Liver (tissue), 3 donors: ENCODE measurements at regions not wholly inside any gene's neighbourhood (a gene's known extent, or its start where the extent isn't known, plus 50 kb on each side); places are given as distances from the start of the nearest gene placed in this dataset.
"Not testable (repeated sequence)": the region's sequence is repeated elsewhere in the genome, so short reads cannot be mapped to it uniquely, and the experiment has no call there.

Experiments used
- EGR1 ChIP-seq, 2 donors: IDR thresholded peaks; 2 replicates each; pipeline ENCODE4 v1.6.1; 2016 to 2018; ENCODE audit warnings: antibody characterized with exemption in 2 of 2, low read depth in 2 of 2
- RAD21 ChIP-seq, 2 donors: IDR thresholded peaks; 2 replicates each; pipeline ENCODE4 v1.6.1; 2016; ENCODE audit warnings: antibody characterized with exemption in 2 of 2, mild to moderate bottlenecking in 2 of 2
- SP1 ChIP-seq: IDR thresholded peaks from 2 replicates; pipeline ENCODE4 v1.6.1; 2018; ENCODE audit warnings: antibody characterized with exemption, mild to moderate bottlenecking
- TF ChIP-seq, protein P1 (sequence below): fragments of 150-350 bp; IDR thresholded peaks from 2 replicates; pipeline ENCODE4 v1.5.1; 2017; ENCODE audit warnings: improper control_type of control experiment, low read depth, low read length; ENCODE audit not compliant: missing input control
- TF ChIP-seq, protein P2 (sequence below): IDR thresholded peaks from 2 replicates; pipeline ENCODE4 v1.6.1; 2016; ENCODE audit warnings: antibody characterized with exemption
- donor health status: healthy.
- donor health status: healthy.

DNA sequence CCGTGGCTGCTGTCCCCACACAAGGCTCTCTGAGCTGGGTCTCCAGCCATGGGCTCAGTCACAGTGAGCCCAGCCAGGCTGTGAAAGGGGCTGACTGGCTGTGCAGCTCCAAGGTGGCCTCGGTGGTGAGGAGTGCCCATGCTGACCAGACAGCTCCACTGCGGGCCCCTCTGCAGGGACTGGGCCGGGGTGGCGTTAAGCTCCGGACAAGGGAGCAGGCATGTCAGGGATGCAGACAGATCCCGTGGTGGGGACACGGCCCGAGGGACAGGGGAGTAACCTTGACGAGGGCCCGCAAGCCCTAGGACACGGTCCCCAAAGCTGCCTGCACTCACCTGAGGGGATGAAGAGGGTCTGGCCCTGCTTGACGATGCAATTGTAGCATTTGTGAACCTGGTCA lies 132.0 kb downstream of the TUBA3C start:
- TF ChIP-seq, protein P1, sequence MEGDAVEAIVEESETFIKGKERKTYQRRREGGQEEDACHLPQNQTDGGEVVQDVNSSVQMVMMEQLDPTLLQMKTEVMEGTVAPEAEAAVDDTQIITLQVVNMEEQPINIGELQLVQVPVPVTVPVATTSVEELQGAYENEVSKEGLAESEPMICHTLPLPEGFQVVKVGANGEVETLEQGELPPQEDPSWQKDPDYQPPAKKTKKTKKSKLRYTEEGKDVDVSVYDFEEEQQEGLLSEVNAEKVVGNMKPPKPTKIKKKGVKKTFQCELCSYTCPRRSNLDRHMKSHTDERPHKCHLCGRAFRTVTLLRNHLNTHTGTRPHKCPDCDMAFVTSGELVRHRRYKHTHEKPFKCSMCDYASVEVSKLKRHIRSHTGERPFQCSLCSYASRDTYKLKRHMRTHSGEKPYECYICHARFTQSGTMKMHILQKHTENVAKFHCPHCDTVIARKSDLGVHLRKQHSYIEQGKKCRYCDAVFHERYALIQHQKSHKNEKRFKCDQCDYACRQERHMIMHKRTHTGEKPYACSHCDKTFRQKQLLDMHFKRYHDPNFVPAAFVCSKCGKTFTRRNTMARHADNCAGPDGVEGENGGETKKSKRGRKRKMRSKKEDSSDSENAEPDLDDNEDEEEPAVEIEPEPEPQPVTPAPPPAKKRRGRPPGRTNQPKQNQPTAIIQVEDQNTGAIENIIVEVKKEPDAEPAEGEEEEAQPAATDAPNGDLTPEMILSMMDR, result not testable (repeated sequence)
- TF ChIP-seq EGR1 (IDR thresholded peaks at IDR 0.05; ENCODE audit: low read depth in 2 of 2); RAD21 (IDR thresholded peaks at IDR 0.05); SP1: not testable (repeated sequence)
- TF ChIP-seq, protein P2, sequence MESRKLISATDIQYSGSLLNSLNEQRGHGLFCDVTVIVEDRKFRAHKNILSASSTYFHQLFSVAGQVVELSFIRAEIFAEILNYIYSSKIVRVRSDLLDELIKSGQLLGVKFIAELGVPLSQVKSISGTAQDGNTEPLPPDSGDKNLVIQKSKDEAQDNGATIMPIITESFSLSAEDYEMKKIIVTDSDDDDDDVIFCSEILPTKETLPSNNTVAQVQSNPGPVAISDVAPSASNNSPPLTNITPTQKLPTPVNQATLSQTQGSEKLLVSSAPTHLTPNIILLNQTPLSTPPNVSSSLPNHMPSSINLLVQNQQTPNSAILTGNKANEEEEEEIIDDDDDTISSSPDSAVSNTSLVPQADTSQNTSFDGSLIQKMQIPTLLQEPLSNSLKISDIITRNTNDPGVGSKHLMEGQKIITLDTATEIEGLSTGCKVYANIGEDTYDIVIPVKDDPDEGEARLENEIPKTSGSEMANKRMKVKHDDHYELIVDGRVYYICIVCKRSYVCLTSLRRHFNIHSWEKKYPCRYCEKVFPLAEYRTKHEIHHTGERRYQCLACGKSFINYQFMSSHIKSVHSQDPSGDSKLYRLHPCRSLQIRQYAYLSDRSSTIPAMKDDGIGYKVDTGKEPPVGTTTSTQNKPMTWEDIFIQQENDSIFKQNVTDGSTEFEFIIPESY, result not testable (repeated sequence)
